ENCODE measurements at regions not wholly inside any gene's neighbourhood (a gene's known extent, or its start where the extent isn't known, plus 50 kb on each side); places are given as distances from the start of the nearest gene placed in this dataset.

DNA sequence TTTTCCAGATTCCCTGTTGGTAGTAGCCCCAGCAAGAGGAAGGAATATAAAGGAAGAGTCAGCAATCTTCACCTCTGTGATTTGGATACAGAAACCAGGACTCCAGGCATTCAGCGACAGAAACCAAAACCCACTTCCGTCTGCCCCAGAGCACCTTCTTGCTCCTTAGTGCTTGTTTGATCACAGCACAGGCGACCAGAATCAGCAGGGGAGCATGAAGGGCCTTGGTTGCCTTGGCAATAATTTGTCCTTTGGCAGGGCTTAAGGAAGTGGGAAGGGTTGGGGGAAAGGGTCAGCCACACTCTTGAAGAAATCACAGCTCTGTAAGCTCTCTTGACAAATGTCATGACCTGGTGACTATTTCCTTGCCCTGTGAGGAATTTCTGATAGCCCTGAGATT, 379.6 kb downstream of the OTUD1 start:
- Histone ChIP-seq H3K4me2 (no peak overlapping the region), H3K27ac (no peak overlapping the region), H3K4me3 (IDR thresholded peaks at IDR 0.05; ENCODE audit: insufficient read depth, low read depth, low read length) (no peak overlapping the region), H2AFZ (ENCODE audit: low read depth) (no peak overlapping the region), H3K27me3 (ENCODE audit: insufficient read depth, low read depth) (no peaks in the 10 kb centered on the region), H3K79me2 (ENCODE audit: insufficient read depth, low read depth) (no peaks in the 10 kb centered on the region), H4K20me1 (ENCODE audit: insufficient read depth) (no peaks in the 10 kb centered on the region), H3K36me3 (ENCODE audit: insufficient read depth) (no peaks in the 10 kb centered on the region), H3K9ac (no peak overlapping the region), H3K4me1 (ENCODE audit: low read depth, poor library complexity, severe bottlenecking) (no peaks in the 10 kb centered on the region)
- TF ChIP-seq, protein P1, sequence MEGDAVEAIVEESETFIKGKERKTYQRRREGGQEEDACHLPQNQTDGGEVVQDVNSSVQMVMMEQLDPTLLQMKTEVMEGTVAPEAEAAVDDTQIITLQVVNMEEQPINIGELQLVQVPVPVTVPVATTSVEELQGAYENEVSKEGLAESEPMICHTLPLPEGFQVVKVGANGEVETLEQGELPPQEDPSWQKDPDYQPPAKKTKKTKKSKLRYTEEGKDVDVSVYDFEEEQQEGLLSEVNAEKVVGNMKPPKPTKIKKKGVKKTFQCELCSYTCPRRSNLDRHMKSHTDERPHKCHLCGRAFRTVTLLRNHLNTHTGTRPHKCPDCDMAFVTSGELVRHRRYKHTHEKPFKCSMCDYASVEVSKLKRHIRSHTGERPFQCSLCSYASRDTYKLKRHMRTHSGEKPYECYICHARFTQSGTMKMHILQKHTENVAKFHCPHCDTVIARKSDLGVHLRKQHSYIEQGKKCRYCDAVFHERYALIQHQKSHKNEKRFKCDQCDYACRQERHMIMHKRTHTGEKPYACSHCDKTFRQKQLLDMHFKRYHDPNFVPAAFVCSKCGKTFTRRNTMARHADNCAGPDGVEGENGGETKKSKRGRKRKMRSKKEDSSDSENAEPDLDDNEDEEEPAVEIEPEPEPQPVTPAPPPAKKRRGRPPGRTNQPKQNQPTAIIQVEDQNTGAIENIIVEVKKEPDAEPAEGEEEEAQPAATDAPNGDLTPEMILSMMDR (conservative IDR thresholded peaks at IDR 0.05; ENCODE audit: low read depth, low read length) = no peak

DNA sequence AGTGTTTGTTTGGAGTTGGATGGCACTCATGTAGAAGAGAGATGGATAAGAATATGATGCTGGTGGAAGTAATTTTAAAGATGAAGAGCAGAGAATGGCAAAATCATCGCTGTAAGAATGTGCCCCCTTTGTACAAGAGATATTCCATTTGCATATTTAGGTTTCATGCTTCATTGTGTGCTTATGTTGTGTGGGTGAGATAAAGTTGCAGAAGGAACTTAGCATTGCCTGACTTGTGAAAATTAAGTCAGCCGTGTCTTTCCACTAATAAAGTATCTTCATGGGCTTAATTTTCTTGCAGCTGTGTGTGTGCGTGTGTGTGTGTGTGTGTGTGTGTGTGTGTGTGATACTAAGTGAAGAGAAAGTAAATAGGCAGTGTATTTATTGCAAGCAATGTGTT, 381.9 kb downstream of the OTUD1 start:
- Histone ChIP-seq H3K27me3 (ENCODE audit: insufficient read depth, low read depth) (no peaks in the 10 kb centered on the region), H3K27ac (no peak overlapping the region), H3K4me1 (ENCODE audit: low read depth, poor library complexity, severe bottlenecking) (no peaks in the 10 kb centered on the region), H3K9ac (no peak overlapping the region), H2AFZ (ENCODE audit: low read depth) (no peak overlapping the region), H3K79me2 (ENCODE audit: insufficient read depth, low read depth) (no peaks in the 10 kb centered on the region), H3K4me3 (IDR thresholded peaks at IDR 0.05; ENCODE audit: insufficient read depth, low read depth, low read length) (no peak overlapping the region), H4K20me1 (ENCODE audit: insufficient read depth) (no peaks in the 10 kb centered on the region), H3K36me3 (ENCODE audit: insufficient read depth) (no peaks in the 10 kb centered on the region), H3K4me2 (no peak overlapping the region)
- TF ChIP-seq, protein P1 (conservative IDR thresholded peaks at IDR 0.05; ENCODE audit: low read depth, low read length) = no peak

DNA sequence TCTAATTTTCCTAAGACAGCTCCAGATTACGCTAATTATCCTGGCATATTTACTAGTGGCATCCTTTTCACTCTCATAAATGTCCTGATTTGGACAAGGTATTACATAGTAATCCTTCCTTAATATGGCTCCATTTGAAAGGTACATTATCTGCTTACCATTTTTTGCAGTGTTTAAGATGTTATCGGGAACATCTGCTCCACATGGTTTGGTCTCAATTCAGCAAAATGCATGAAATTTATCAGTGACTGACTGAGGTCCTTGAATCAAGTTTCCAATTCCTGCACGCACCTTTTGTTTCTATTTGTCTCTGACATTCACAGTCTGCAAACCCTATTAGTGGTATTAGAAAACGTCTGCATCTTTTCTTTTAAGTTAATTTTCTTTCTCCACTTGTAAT, 384.1 kb upstream of the KIAA1217 start:
- Histone ChIP-seq H4K20me1 (ENCODE audit: insufficient read depth) (no peaks in the 10 kb centered on the region), H3K27me3 (ENCODE audit: insufficient read depth, low read depth) (no peaks in the 10 kb centered on the region), H3K4me2 (no peak overlapping the region), H3K4me1 (ENCODE audit: low read depth, poor library complexity, severe bottlenecking) (no peaks in the 10 kb centered on the region), H3K27ac (no peak overlapping the region), H3K36me3 (ENCODE audit: insufficient read depth) (no peaks in the 10 kb centered on the region), H3K9ac (no peak overlapping the region), H3K4me3 (IDR thresholded peaks at IDR 0.05; ENCODE audit: insufficient read depth, low read depth, low read length) (no peak overlapping the region), H2AFZ (ENCODE audit: low read depth) (no peak overlapping the region), H3K79me2 (ENCODE audit: insufficient read depth, low read depth) (no peaks in the 10 kb centered on the region)
- TF ChIP-seq, protein P1 (conservative IDR thresholded peaks at IDR 0.05; ENCODE audit: low read depth, low read length) = no peak

DNA sequence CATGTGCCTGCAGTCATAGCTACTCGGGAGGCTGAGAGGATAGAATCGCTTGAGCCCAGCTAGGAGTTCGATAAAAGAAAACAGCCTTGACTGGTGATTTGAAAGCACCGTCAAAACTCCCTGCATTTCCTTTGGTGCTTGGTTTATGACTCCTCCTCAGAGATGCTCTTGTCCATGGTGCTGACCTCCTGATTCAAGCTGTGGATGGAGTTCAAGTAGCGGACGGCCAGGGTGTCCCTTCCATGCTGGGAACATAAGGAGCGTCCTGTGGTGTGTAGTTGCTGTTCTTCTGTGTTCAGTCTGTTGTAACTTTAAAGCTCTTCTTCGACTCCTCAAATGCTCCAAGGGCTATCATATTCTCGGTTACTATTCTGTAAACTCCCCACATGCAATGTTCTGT, 382.5 kb upstream of the KIAA1217 start:
- Histone ChIP-seq H3K79me2 (ENCODE audit: insufficient read depth, low read depth) (no peaks in the 10 kb centered on the region), H3K27ac (no peak overlapping the region), H2AFZ (ENCODE audit: low read depth) (no peak overlapping the region), H3K4me2 (no peak overlapping the region), H4K20me1 (ENCODE audit: insufficient read depth) (no peaks in the 10 kb centered on the region), H3K27me3 (ENCODE audit: insufficient read depth, low read depth) (no peaks in the 10 kb centered on the region), H3K9ac (no peak overlapping the region), H3K4me3 (IDR thresholded peaks at IDR 0.05; ENCODE audit: insufficient read depth, low read depth, low read length) (no peak overlapping the region), H3K4me1 (ENCODE audit: low read depth, poor library complexity, severe bottlenecking) (no peaks in the 10 kb centered on the region), H3K36me3 (ENCODE audit: insufficient read depth) (no peaks in the 10 kb centered on the region)
- TF ChIP-seq, protein P1 (conservative IDR thresholded peaks at IDR 0.05; ENCODE audit: low read depth, low read length) = no peak

DNA sequence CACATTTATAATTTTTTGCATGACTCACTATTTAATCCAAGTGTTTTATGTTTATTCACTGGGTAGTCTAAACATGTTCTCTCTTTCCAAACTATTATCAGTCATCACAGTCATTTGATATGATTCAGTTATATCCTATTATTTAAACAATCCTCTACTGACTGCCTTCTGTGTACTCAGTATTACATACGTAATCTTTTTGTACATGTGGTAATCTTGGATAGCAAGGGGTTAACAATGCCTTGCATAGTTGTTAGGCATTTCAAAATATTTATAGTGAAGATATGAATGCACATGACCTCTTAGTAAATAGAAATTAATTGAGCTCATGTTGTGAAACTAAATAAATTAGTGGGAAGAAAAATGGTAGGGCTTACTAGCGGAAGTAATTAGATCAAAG, 379.4 kb upstream of the KIAA1217 start:
- Histone ChIP-seq H3K36me3 (ENCODE audit: insufficient read depth) (no peaks in the 10 kb centered on the region), H3K9ac (no peak overlapping the region), H4K20me1 (ENCODE audit: insufficient read depth) (no peaks in the 10 kb centered on the region), H3K4me1 (ENCODE audit: low read depth, poor library complexity, severe bottlenecking) (no peaks in the 10 kb centered on the region), H2AFZ (ENCODE audit: low read depth) (no peak overlapping the region), H3K4me2 (no peak overlapping the region), H3K4me3 (IDR thresholded peaks at IDR 0.05; ENCODE audit: insufficient read depth, low read depth, low read length) (no peak overlapping the region), H3K79me2 (ENCODE audit: insufficient read depth, low read depth) (no peaks in the 10 kb centered on the region), H3K27ac (no peak overlapping the region), H3K27me3 (ENCODE audit: insufficient read depth, low read depth) (no peaks in the 10 kb centered on the region)
- TF ChIP-seq, protein P1 (conservative IDR thresholded peaks at IDR 0.05; ENCODE audit: low read depth, low read length) = no peak

All from KMS-11 (cell line).